NCI-H1436 treated with DMSO at 0.1 percent for 48 hours (cell line): ENCODE measurements at regions not wholly inside any gene's neighbourhood (a gene's known extent, or its start where the extent isn't known, plus 50 kb on each side); places are given as distances from the start of the nearest gene placed in this dataset.

Experiments
- DNase-seq: peaks from one replicate; lab custom pipeline; 2025; lab: John Stamatoyannopoulos, UW

DNA sequence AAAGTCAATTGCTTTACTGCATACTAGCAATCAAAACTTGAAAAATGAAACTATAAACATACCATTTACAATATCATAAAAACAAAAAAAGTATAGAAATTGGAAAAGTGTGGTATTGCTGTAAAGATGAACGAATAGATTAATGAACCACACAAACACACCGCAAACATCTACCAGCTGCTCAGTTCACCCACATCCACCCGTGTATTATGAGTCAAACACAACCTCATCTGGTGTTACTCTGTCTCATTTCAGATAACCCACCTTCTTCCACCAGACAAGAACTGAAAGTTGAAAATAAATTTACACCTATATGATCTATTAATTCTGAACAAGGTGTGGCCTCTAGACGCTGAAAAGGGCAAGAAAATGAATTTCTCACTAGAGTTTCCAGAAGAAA, 53.3 kb downstream of the BLID start:
- DNase-seq: no peak

DNA sequence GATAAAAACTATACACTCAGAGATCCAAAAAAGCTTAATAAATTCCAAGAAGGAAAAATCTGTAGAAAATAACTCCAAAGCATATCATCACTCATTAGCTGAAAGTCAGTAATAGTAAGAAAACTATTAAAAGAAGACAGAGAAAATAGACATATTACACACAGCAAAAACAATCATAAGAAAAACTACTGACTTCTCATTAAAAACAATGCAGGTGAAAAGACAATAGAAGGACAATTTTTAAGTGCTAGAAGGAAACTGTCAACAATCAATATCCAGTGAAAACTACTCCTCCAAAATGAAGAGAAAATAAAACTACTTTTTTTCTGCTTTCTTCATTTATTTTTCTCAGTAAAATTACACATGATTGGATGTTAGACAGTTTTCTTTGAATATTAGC, 56.5 kb downstream of the BLID start:
- DNase-seq: no peak

DNA sequence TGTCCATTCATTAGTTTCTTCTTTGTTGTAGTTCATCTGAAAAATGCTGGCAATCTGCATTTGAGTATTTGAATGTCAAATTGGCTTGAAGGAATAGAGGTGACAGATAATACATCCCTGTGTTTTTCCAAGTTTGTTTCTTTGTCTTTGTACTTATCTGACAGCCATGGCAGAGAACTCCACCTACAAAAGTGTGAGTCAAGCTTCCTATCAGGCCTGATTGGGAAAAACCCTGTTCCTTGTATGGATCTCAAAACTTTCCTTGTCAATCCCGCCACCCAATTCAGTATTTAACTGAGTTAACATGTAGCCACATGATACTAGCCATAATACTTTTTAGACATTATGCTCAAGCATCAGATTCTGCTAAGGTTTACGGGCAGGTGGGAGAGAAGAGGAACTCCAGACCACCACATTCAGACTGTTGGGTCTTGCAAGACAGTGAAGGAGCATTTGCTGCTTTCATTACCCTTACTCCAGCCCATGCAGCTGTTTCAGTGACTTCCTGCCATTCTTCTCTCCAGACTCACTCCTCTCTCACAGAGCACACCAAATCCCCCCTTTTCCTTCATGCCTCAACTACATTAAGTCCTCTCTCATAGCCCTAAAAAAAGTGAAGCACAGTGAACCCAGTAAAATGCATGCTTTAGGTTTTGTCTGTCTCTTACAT, 65.9 kb downstream of the BLID start:
- DNase-seq: no peak

DNA sequence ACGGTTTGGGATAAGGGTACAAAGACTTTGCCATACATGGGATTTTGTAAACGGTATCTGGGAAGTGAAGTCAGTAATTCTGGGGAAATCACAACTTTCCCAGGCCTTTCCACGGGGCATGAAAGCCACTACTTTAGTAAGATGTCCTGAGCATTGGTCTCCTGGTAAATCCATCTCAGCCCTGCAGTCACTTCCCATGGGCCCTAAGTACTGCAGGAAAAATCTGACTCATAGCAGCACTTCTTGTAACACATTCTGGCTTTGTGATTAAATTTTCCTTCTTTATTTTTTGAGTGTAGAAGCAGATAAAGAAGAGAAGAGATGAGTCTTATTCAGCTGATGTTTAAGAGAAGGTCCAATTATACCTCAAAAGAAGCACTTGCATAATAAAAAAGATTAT, 67.6 kb downstream of the BLID start:
- DNase-seq: no peak

DNA sequence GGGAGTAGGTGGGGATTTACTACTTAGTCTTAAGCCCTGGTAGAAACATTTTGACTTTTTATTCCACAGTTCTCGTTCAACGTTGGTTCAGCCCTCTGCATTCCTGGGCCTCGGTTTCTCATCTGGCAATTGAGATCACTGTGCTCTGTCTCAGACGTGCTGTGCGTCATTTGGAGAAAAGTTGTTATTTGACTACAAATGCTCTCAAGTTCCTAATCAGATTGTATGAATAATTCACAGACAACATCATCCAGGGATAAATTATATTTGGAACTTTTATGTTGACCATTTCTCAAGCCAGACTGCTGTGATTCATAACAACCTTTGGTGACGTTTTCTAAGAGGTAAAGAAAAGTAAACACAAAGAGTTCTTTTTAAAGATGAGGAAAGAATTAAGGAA, 69.2 kb downstream of the BLID start:
- no peak for DNase-seq

DNA sequence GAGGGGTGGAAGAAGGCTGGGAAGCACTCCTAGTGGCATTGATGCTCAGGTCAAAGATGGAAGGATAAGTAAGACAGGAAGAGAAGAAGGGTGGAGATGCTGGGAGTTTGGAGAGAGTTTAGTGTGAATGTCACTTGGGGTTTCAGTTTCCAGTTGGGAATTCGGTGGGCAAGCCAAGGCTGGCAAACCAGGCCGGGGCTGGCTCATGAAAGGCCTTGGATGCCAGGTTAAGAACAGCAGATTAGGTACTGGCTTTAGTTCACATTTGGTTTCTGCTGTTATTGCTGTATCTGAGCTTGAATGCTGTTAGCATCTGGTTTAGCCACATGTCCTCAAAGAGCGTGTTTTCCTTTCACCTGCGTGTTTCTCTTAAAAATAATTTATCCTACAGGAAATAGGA, 69.6 kb downstream of the BLID start:
- no peak for DNase-seq

DNA sequence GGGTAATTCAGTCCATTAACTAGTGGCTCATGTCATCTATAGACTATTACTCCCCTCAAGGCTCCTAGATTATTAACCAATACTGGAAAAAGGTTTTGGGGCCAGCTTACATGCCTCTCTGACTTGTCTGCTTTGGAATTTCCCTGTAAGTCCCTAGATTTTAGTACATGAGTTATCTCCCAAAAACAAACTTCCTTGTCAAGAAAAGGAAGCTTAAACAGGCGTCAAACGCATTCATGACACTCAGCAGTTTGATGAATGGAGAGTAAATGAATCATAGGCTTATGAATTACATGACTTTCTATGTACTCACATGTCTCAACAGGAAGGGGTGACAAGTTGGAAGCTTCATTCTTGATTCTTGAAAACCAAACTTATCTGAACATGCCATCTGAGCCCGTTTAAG, 70.8 kb downstream of the BLID start:
- DNase-seq: no peak

DNA sequence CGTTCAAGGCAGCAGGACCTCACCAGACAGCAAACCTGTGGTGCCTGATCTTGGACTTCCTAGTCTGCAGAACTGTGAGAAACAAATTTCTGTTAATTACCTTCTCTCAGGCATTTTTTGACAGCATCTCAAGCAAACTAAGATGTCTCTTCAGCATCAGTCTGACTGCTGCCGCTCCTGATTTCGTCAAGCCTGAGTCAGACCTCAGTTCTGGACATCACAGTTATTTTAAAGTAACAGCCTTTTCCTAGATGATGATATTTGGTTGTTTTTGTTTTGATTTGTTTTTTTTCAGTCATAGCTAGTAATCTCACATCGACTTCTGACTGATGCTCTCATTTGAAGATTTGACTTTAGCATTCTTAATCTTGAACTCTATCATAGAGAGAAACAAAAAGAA, 71.9 kb downstream of the BLID start:
- DNase-seq: no peak

DNA sequence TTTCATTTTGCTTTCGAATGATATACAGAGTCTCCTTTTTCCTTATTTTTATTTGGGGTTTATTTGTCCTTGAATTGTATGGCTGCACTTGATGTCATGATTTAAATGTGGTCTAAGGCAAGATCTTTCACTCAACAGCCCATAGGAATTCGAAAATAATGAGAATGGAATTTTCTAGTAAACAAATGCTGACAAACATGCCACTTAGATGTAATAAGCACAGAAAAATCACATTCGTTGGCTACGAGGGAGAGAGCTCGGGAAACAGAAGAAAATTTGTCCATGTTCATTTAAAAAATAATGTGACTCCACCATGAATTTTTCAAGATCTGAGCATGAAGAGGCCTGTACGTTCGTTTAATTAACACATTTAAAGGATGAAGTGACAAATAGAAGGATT, 73.0 kb downstream of the BLID start:
- DNase-seq: no peak

DNA sequence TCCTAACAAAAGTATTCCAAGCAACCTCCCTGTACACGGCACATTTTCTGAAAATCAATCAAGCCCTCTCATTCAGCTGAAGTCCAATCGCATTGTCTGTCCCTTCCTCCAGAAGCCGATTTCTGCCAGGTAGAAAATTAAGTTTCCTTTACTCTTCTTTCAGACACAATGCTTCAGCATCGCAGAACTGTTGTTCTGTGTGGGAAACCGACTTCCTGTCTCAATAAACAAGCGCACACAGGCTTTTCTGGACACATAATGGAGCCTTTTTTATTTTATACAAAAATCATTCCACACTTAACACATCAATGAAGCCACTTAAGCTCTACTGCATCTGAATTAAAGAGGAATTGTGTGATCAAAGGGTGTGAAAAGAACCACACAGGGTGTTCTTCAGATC, 75.6 kb downstream of the BLID start:
- DNase-seq: no peak

DNA sequence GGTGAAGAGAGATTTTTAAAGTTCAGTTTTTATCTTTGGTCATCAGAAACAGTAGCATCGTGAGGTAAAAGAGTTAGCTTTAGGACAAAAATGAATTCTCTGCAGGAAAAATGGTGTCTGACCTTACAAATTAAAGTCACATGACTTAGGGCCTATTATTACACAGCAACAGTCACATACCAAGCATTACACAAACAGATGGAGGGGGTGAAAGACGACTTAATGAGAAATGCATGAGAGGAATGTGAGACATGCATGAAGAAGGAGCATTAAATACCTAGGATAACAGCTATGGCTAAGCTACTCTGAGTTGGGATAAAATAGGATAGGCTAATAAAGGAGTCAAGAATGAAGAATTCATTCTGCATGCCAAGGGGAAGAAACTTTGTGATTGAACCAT, 77.5 kb downstream of the BLID start:
- DNase-seq: no peak

DNA sequence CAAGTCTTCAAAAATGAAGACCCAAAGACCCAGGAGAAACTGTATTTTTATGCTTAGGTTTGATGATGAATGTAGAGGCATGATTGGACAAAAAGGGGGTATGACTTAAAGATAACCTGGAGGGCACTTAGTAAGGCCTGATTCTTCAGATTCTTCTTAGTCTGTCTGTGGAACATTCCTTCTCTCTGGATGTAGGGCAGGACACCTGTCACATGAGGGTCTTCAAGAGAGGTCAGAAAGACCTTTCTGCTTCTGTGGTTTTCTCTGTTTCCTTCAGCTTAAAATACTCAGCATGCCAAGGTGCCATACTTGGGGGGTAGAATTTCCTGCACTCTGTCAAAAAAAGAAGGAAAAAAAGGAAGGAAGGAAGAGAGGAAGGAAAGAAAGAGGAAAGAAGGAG, 78.1 kb downstream of the BLID start:
- DNase-seq: no peak

DNA sequence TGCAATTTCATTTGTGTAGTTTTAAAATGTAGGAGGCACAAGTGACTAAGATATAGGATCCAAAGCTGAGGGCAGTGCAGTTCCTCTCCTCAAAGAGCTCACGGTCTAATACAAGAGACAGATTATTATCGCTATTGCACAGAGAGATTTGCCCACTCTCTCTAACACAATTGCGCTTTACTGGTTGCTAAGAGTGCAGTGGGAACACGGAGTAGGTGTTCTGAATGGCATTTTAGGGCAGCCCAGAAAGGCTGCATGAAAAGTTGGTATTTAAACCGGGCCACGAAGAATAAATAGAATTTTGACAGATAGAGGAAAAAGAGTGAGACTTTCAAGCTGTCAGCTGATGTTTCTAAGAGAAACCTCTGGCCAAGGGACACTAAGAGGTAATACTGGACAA, 79.5 kb downstream of the BLID start:
- no peak for DNase-seq

DNA sequence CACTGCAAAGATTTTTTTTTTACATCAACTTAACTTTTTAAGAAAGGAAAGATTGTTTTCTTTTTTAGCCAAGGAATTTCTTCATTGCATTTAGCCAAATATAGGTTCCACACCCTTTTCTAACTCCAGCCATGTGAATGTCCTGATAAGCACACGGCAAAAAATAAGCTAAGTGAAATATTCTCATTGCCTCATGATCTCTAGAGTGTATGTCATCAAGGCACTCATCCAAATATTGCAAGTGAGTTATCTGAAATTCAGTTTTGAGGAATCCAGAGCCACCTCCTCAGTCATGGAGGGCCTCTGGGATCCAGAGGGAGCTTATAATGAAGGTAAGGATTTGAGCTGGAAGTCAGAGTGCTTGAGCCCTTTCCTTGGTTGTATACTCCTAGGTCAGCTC, 80.0 kb downstream of the BLID start:
- DNase-seq: no peak

DNA sequence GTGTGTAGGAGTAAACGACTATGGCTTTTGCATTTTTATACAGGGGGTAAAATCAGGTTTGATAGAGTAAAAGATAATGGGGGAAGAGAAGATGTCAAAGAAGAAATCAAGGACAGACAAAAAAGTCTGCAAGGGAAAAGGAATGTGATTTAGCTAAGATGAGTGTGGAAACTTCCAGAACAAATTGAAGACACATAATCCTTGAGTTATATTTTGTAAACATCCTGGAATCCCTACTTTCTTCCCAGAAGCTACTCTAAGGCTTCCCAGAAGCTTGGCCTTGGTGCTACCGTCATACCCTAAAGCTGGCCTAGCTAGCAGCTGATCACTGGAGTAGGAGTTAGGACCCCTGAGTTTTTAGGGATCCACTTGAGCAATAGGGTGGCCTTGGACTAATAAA, 82.4 kb downstream of the BLID start:
- no peak for DNase-seq

DNA sequence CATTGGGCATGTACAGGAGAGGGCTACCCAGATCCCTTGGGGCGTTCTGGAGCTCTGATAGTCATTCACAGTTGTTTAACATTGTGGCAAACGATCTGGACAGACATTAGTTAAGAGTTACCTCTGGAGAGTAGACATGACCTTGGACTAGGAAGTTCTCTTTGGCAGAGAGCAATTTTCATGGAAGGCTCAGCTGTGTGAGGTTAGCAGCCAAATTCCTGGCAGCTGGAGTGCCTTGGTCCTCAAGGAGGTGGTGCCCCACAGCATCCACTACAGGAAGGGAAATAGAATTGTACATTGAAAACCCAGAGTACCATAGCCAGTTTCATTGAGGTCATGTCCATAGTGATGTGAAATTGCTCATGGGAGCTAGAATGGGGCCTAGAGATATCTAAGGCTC, 82.8 kb downstream of the BLID start:
- no peak for DNase-seq

DNA sequence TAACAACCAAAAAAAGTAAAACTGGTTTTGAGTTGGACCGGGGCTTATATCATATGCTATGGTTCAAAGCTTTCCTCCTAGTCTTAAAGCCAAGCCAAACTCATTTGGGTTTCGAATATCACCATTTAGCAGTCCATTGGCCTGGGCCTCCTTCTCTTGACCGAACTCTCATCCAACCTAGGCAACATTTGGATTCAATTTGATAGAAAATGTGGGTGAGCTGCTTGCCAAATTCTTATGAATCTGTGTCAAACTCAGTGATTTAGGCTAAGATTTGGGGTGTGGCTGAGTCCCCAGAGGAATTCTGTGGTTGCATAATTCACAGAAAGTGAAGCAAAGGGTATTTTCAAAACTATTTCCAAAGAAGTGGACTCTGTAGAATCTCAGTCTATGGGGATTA, 83.7 kb downstream of the BLID start:
- DNase-seq: no peak

DNA sequence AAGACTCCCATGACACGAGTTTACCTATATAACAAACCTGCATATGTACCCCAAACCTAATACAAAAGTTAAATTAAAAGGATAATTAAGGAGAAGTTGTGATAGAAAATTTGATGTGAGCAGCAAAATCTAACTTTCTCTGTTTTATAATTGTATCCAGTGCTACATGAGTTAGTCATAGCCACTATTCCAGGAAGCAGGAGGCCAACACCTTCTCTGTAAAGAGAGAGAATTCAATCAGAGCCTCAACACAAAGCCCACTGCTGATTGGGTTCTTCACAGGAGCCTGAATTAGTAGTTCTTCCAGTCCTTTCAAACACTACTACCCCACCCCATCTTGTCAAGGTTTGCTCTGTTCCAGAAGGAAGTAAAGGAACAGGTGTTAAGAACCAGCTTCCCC, 84.2 kb downstream of the BLID start:
- no peak for DNase-seq

DNA sequence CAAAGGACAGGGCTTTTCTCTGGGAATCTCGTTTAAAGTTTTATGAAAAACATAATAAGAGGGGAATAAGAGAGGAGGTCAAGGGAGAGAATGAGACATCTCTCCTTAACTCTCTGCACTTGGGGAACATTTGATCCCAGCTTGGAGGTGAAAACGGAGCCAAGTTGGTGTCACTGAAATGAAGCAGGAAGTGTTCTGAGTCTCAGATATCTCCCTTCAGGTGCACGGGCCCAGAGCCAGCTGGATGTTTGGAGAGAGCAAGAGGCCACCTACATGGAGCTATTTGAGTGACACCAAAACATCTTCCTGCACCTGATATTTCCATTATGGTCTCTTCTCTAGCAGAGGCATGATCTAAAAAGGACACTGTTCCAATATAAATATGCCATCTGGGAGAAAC, 85.7 kb downstream of the BLID start:
- no peak for DNase-seq

DNA sequence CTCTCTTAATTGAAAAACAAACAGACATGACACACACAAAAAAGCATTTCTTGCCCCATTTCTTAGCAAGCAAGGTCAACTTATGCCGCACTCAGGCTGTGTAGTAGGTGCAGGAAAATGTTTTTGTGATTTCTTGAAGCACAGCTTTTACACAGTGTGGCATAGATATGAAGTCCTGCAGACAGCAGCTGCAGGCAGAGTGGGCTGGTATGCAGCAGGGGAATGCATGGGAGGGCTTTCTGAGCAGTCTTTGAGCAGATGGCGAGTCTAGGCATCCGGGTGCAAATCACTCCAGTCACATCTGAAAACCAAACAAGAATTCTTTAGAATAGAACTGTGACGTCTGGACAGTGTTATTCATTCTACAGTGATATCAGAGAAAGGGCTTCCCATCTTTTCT, 87.5 kb downstream of the BLID start:
- DNase-seq: no peak

DNA sequence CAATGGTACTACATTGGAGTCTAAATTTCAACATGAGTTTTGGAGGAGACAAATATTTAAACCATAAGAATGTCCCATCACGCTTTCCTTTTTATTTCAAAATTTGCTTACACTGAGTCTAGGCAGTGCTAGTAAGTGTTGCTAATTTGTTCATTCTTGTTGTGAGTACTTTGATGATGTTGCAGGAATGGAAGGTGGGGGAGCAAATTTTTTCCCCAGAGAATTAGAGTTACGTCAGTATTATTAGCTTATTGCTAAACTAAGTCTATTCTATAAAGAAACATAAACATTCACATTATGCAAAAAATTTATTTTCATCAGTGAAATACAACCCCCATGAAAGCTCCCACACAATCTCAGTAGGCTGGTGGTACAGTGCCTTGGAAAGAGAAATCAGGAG, 88.0 kb downstream of the BLID start:
- DNase-seq: no peak

DNA sequence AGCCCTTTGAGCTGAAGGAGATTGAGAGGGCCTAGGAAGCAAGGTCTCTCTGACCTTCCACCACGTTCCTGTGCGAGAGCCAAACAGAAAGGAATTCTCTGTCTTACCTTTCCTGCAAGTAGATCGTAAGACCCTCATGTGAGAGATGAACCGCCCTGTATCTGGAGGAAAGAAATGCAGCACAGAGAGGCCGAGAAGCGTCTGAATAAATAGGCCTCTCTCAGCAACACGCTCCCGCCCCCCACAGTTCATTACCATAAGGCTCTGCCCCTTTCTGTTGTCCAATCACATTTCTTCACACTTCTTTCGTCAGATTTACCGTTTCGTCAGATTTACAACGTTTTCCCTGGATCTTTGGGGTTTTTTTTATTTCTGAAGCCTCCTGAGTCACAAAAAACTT, 90.3 kb downstream of the BLID start:
- no peak for DNase-seq

DNA sequence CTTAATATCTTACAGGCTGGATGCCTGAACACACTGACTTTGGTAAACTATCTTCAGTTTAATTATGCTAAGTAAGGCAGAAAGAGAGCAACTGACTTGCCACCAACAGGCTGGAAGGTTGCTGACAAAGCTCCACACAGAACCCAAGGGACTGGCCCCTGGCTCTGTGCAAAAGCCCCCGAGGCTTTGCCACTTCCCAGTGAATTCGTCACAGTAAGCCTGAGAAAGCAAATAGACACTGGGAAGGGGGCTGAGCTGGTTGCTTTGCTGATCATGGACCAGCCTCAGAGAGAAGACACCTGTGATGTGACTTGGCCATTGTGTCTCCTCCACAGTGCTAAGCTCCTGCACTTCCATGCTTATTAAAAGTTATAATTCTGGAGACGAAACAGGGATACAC, 91.7 kb downstream of the BLID start:
- no peak for DNase-seq

DNA sequence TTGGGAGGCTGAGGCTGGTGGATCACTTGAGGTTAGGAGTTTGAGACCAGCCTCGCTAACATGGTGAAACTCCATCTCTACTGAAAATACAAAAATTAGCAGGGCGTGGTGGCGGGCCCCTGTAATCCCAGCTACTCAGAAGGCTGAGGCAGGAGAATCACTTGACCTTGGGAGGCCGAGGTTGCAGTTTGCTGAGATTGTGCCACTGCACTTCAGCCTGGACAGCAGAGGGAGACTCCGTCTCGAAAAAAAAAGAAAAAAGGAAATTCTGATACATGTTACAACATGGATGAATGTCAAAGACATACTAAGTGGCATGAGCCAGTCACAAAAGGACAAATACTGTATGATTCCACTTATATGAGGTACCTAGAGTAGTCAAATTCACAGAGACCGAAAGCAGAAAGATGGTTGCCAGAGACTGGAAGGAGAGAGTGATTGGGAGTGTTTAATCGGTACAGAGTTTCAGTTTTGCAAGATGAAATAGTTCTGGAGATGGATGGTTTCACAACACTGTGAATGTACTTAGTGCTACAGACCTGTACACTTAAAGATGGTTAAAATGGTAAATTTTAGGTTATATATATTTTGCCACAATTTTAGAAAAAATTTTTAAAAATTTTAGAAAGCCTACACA, 92.3 kb downstream of the BLID start:
- DNase-seq: no peak
